Keratinocyte (primary cell): ENCODE measurements at regions not wholly inside any gene's neighbourhood (a gene's known extent, or its start where the extent isn't known, plus 50 kb on each side); places are given as distances from the start of the nearest gene placed in this dataset.

Experiments used
- DNase-seq: peaks from one replicate; pipeline ENCODE4 v3.0.0-alpha.2; 2011; ENCODE audit warnings: low read depth, missing footprints, low spot score
- FAIRE-seq: peaks from 2 replicates; lab custom pipeline; 2011; peaks lifted over from hg19 to GRCh38; lab: Jason Lieb, UNC
- H2AFZ ChIP-seq: 2 replicates; pipeline ENCODE4 v1.6.0; 2012; ENCODE audit warnings: low read length, control low read depth, inconsistent platforms; ENCODE audit not compliant: control insufficient read depth
- H3K27ac ChIP-seq: 2 replicates; pipeline ENCODE4 v1.5.1; 2011; ENCODE audit warnings: low read length; ENCODE audit not compliant: control insufficient read depth, insufficient read depth
- H3K27me3 ChIP-seq: 3 replicates; pipeline ENCODE4 v1.6.0; 2011; ENCODE audit warnings: low read length; ENCODE audit not compliant: control insufficient read depth, insufficient read depth; ENCODE audit errors: extremely low read depth
- H3K36me3 ChIP-seq, 2 experiments: 2 replicates in 1 of 2; 3 replicates in 1 of 2; pipeline ENCODE4 v1.5.1; 2011; ENCODE audit warnings: low read length in 2 of 2, mild to moderate bottlenecking in 1 of 2; ENCODE audit not compliant: control insufficient read depth in 2 of 2, insufficient read depth in 2 of 2; ENCODE audit errors: extremely low read depth in 1 of 2
- H3K4me1 ChIP-seq: 3 replicates; pipeline ENCODE4 v1.5.1; 2011; ENCODE audit warnings: low read length; ENCODE audit not compliant: control insufficient read depth, insufficient read depth; ENCODE audit errors: extremely low read depth
- H3K4me2 ChIP-seq: 3 replicates; pipeline ENCODE4 v1.6.0; 2011; ENCODE audit warnings: low read depth, low read length; ENCODE audit not compliant: control insufficient read depth, insufficient read depth; ENCODE audit errors: extremely low read depth
- H3K4me3 ChIP-seq, 3 experiments: fragments of 200-600 bp in 1 of 3; sonication (generic) in 1 of 3; 2 replicates in 2 of 3; 3 replicates in 1 of 3; pipeline ENCODE4 v1.5.1; 2011 to 2016; ENCODE audit warnings: low read length in 3 of 3, mild to moderate bottlenecking in 3 of 3, control low read depth in 2 of 3, inconsistent platforms in 1 of 3, low read depth in 1 of 3, mixed read lengths in 1 of 3, mixed run types in 1 of 3, moderate library complexity in 1 of 3; ENCODE audit not compliant: control insufficient read depth in 2 of 3, insufficient read depth in 2 of 3; ENCODE audit errors: extremely low read depth in 1 of 3
- H3K79me2 ChIP-seq: 2 replicates; pipeline ENCODE4 v1.6.0; 2012; ENCODE audit warnings: low read length; ENCODE audit not compliant: control insufficient read depth, insufficient read depth
- H3K9ac ChIP-seq: 3 replicates; pipeline ENCODE4 v1.6.0; 2011; ENCODE audit warnings: low read length; ENCODE audit not compliant: control insufficient read depth, insufficient read depth; ENCODE audit errors: extremely low read depth
- H3K9me1 ChIP-seq: 3 replicates; pipeline ENCODE4 v1.6.0; 2011; ENCODE audit warnings: low read length; ENCODE audit not compliant: control insufficient read depth, insufficient read depth; ENCODE audit errors: extremely low read depth
- H3K9me3 ChIP-seq: 2 replicates; pipeline ENCODE4 v1.5.1; 2012; ENCODE audit warnings: low read depth, low read length; ENCODE audit not compliant: control insufficient read depth
- H4K20me1 ChIP-seq: 3 replicates; pipeline ENCODE4 v1.6.0; 2011; ENCODE audit warnings: low read length; ENCODE audit not compliant: control insufficient read depth, insufficient read depth; ENCODE audit errors: extremely low read depth
- CTCF ChIP-seq, 3 experiments: IDR thresholded peaks in 1 of 3; conservative IDR thresholded peaks in 1 of 3; optimal IDR thresholded peaks in 1 of 3; 2 replicates in 2 of 3; 3 replicates in 1 of 3; pipeline versions ENCODE3 to v1.5.1; 2011; ENCODE audit warnings: low read length in 3 of 3, mild to moderate bottlenecking in 3 of 3, moderate library complexity in 2 of 3, control low read depth in 1 of 3, inconsistent platforms in 1 of 3; ENCODE audit not compliant: insufficient read depth in 2 of 3; ENCODE audit errors: extremely low read depth in 1 of 3
- EZH2 ChIP-seq: IDR thresholded peaks from one replicate; pipeline ENCODE4 v1.6.1; 2012; ENCODE audit warnings: inconsistent platforms, mild to moderate bottlenecking, low read length, moderate library complexity
- dilution Hi-C: fragments of 300-500 bp; cut with MboI; formaldehyde crosslinking; loops from one replicate; pipeline ENCODE4 v1.7.0; 2020; ENCODE audit warnings: low sequenced_read_pairs; ENCODE audit not compliant: extremely low pct_ligation_motif_present

- Histone ChIP-seq H3K9me1 (no peaks in the 10 kb centered on the region), H3K27ac (no peak overlapping the region), H3K9ac (no peak overlapping the region), H2AFZ (no peak overlapping the region), H3K36me3 (no peaks in the 10 kb centered on the region), H3K4me3 (no peak overlapping the region), H4K20me1 (no peaks in the 10 kb centered on the region), H3K27me3 (no peaks in the 10 kb centered on the region), H3K9me3 (no peaks in the 10 kb centered on the region), H3K4me2 (no peak overlapping the region), H3K79me2 (no peaks in the 10 kb centered on the region), H3K4me1 (no peaks in the 10 kb centered on the region)
- TF ChIP-seq EZH2 (no peak), CTCF (optimal IDR thresholded peaks at IDR 0.05 in 1 of 3, IDR thresholded peaks at IDR 0.05 in 1 of 3, conservative IDR thresholded peaks at IDR 0.05 in 1 of 3; ENCODE audit: extremely low read depth in 1 of 3, insufficient read depth in 2 of 3, low read length in 3 of 3) (no peak)
- DNase-seq: no peak
- FAIRE-seq: no peak
- dilution Hi-C loops: no loop called here
Measured at GRCh38 chr6:97909380-97909779, 626.4 kb upstream of the MMS22L start.

GRCh38 chr6:97913721-97914120 is 630.7 kb upstream of the MMS22L start:
- no peaks in the 10 kb centered on the region for H3K36me3 ChIP-seq
- H3K4me3 ChIP-seq: no peak overlapping the region
- H2AFZ ChIP-seq: no peak overlapping the region
- no peak for DNase-seq
- no peak overlapping the region for H3K4me2 ChIP-seq
- no peaks in the 10 kb centered on the region for H4K20me1 ChIP-seq
- no peak overlapping the region for H3K27ac ChIP-seq
- no peaks in the 10 kb centered on the region for H3K27me3 ChIP-seq
- H3K79me2 ChIP-seq: no peaks in the 10 kb centered on the region
- H3K9me1 ChIP-seq: no peaks in the 10 kb centered on the region
- no peaks in the 10 kb centered on the region for H3K4me1 ChIP-seq
- H3K9me3 ChIP-seq: no peaks in the 10 kb centered on the region
- dilution Hi-C loops: no loop called here
- TF ChIP-seq CTCF (optimal IDR thresholded peaks at IDR 0.05 in 1 of 3, IDR thresholded peaks at IDR 0.05 in 1 of 3, conservative IDR thresholded peaks at IDR 0.05 in 1 of 3; ENCODE audit: extremely low read depth in 1 of 3, insufficient read depth in 2 of 3, low read length in 3 of 3): no peak
- TF ChIP-seq EZH2: no peak
- no peak overlapping the region for H3K9ac ChIP-seq
- no peak for FAIRE-seq
